ENCODE measurements at regions not wholly inside any gene's neighbourhood (a gene's known extent, or its start where the extent isn't known, plus 50 kb on each side); places are given as distances from the start of the nearest gene placed in this dataset.
A peak's percentile ranks its signal among the peaks of the same experiment; 100 is the strongest.

GRCh38 chr12:115011703-115012102, 327.7 kb upstream of the TBX3 start:
- DNase-seq (ENCODE audit: low spot score): no peak
- Histone ChIP-seq H3K27me3 (ENCODE audit: control insufficient read depth in 4 of 4, insufficient read depth in 4 of 4, low read length in 3 of 4) (no peaks in the 10 kb centered on the region), H3K4me1 (ENCODE audit: control insufficient read depth in 4 of 4, insufficient read depth in 4 of 4, low read length in 3 of 4) (no peaks in the 10 kb centered on the region), H3K27ac (ENCODE audit: low read depth in 1 of 2, low read length in 2 of 2) (no peak overlapping the region), H3K9ac (ENCODE audit: low read depth in 1 of 2, low read length in 2 of 2) (no peak overlapping the region), H3K36me3 (ENCODE audit: control insufficient read depth in 4 of 4, insufficient read depth in 3 of 4, low read depth in 1 of 4, low read length in 3 of 4) (no peaks in the 10 kb centered on the region), H3K9me3 (ENCODE audit: control insufficient read depth in 4 of 4, low read length in 3 of 4) (no peaks in the 10 kb centered on the region), H3K4me3 (ENCODE audit: low read depth in 1 of 3, low read length in 3 of 3) (no peak overlapping the region)
- no peak for TF ChIP-seq HNF4G (IDR thresholded peaks at IDR 0.05)
- TF ChIP-seq RAD21 (IDR thresholded peaks at IDR 0.05): no peak
- TF ChIP-seq, protein P1, sequence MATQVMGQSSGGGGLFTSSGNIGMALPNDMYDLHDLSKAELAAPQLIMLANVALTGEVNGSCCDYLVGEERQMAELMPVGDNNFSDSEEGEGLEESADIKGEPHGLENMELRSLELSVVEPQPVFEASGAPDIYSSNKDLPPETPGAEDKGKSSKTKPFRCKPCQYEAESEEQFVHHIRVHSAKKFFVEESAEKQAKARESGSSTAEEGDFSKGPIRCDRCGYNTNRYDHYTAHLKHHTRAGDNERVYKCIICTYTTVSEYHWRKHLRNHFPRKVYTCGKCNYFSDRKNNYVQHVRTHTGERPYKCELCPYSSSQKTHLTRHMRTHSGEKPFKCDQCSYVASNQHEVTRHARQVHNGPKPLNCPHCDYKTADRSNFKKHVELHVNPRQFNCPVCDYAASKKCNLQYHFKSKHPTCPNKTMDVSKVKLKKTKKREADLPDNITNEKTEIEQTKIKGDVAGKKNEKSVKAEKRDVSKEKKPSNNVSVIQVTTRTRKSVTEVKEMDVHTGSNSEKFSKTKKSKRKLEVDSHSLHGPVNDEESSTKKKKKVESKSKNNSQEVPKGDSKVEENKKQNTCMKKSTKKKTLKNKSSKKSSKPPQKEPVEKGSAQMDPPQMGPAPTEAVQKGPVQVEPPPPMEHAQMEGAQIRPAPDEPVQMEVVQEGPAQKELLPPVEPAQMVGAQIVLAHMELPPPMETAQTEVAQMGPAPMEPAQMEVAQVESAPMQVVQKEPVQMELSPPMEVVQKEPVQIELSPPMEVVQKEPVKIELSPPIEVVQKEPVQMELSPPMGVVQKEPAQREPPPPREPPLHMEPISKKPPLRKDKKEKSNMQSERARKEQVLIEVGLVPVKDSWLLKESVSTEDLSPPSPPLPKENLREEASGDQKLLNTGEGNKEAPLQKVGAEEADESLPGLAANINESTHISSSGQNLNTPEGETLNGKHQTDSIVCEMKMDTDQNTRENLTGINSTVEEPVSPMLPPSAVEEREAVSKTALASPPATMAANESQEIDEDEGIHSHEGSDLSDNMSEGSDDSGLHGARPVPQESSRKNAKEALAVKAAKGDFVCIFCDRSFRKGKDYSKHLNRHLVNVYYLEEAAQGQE (IDR thresholded peaks at IDR 0.05): no peak
- no peak for TF ChIP-seq HNF4A (conservative IDR thresholded peaks at IDR 0.05)
- no peak for TF ChIP-seq RXRA (IDR thresholded peaks at IDR 0.05)
- no peak for TF ChIP-seq GABPA (IDR thresholded peaks at IDR 0.05 in 1 of 2, conservative IDR thresholded peaks at IDR 0.05 in 1 of 2)
- TF ChIP-seq FOXA2 (IDR thresholded peaks at IDR 0.05): no peak
- no peak for TF ChIP-seq JUND (IDR thresholded peaks at IDR 0.05)
- no peak for TF ChIP-seq SP1 (IDR thresholded peaks at IDR 0.05)
- TF ChIP-seq NR2F2 (IDR thresholded peaks at IDR 0.05): no peak
- WGBS: 88% methylated on average over 3 of the region's 3 CpGs

DNA sequence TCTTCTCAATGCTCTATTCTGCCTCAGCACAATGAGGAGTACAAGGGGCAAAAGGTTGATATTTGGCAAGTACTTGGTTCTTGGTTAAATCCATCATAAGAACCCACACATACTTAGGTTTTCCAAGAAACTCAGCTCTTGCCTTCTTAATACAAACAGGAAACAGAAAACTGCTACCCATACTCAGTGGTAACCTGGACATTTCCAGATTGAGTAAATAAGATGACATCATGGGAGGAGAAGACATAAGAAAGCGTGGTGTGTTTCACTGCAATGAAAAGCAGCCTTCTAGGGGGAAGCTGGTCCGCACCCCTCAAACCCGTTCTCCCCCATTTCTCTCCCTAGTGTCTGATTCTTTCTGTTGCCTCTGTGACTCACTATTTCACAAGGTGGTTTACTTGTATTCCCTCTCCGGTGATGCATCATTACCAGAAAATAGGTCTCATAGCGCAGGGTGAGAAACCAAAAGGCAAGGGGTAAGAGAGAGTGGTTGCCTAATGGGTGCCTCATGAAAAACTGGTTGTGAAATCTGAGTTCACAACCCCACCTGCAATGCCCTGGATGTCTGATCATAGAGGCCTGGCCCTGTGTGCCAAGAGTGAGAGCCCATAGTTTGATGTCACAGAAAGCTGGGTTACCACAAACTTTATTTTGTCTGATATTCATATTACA, 326.5 kb upstream of the TBX3 start:
- Histone ChIP-seq H3K9me3 (ENCODE audit: control insufficient read depth in 4 of 4, low read length in 3 of 4) (no peaks in the 10 kb centered on the region), H3K4me3 (ENCODE audit: low read depth in 1 of 3, low read length in 3 of 3) (no peak overlapping the region), H3K36me3 (ENCODE audit: control insufficient read depth in 4 of 4, insufficient read depth in 3 of 4, low read depth in 1 of 4, low read length in 3 of 4) (no peaks in the 10 kb centered on the region), H3K9ac (ENCODE audit: low read depth in 1 of 2, low read length in 2 of 2) (no peak overlapping the region), H3K27me3 (ENCODE audit: control insufficient read depth in 4 of 4, insufficient read depth in 4 of 4, low read length in 3 of 4) (no peaks in the 10 kb centered on the region), H3K4me1 (ENCODE audit: control insufficient read depth in 4 of 4, insufficient read depth in 4 of 4, low read length in 3 of 4) (no peaks in the 10 kb centered on the region), H3K27ac (ENCODE audit: low read depth in 1 of 2, low read length in 2 of 2) (peak overlapping the region in 1 of 2 donors; percentile 52)
- no peak for DNase-seq (ENCODE audit: low spot score)
- no peak for TF ChIP-seq TAF1 (conservative IDR thresholded peaks at IDR 0.05)
- TF ChIP-seq ATF3 (IDR thresholded peaks at IDR 0.05): peak; percentile 59
- TF ChIP-seq, protein P2, sequence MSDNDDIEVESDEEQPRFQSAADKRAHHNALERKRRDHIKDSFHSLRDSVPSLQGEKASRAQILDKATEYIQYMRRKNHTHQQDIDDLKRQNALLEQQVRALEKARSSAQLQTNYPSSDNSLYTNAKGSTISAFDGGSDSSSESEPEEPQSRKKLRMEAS (IDR thresholded peaks at IDR 0.05): peak; percentile 40
- TF ChIP-seq GABPA (IDR thresholded peaks at IDR 0.05 in 1 of 2, conservative IDR thresholded peaks at IDR 0.05 in 1 of 2): peak in 1 of 2 donors; percentile 20
- peak; percentile 28 for TF ChIP-seq FOXA1 (IDR thresholded peaks at IDR 0.05)
- peak; percentile 61 for TF ChIP-seq SP1 (IDR thresholded peaks at IDR 0.05)
- TF ChIP-seq JUND (IDR thresholded peaks at IDR 0.05): peak; percentile 70 to 86
- TF ChIP-seq, protein P1 (IDR thresholded peaks at IDR 0.05): peak; percentile 39
- TF ChIP-seq, protein P3, sequence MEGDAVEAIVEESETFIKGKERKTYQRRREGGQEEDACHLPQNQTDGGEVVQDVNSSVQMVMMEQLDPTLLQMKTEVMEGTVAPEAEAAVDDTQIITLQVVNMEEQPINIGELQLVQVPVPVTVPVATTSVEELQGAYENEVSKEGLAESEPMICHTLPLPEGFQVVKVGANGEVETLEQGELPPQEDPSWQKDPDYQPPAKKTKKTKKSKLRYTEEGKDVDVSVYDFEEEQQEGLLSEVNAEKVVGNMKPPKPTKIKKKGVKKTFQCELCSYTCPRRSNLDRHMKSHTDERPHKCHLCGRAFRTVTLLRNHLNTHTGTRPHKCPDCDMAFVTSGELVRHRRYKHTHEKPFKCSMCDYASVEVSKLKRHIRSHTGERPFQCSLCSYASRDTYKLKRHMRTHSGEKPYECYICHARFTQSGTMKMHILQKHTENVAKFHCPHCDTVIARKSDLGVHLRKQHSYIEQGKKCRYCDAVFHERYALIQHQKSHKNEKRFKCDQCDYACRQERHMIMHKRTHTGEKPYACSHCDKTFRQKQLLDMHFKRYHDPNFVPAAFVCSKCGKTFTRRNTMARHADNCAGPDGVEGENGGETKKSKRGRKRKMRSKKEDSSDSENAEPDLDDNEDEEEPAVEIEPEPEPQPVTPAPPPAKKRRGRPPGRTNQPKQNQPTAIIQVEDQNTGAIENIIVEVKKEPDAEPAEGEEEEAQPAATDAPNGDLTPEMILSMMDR (IDR thresholded peaks at IDR 0.05; ENCODE audit: low read depth, low read length, missing input control): no peak
- TF ChIP-seq YY1 (IDR thresholded peaks at IDR 0.05): peak; percentile 74
- TF ChIP-seq NR2F2 (IDR thresholded peaks at IDR 0.05): no peak
- peak; percentile 35 for TF ChIP-seq FOXA2 (IDR thresholded peaks at IDR 0.05)
- no peak for TF ChIP-seq HNF4G (IDR thresholded peaks at IDR 0.05)
- TF ChIP-seq EGR1 (IDR thresholded peaks at IDR 0.05; ENCODE audit: low read depth in 2 of 2): no peak
- TF ChIP-seq ZBTB33 (IDR thresholded peaks at IDR 0.05): peak; percentile 49
- TF ChIP-seq RXRA (IDR thresholded peaks at IDR 0.05): peak; percentile 93 to 96
- peak; percentile 55 to 73 for TF ChIP-seq HNF4A (conservative IDR thresholded peaks at IDR 0.05)
- TF ChIP-seq RAD21 (IDR thresholded peaks at IDR 0.05): peak; percentile 54
- 72% methylated on average over 5 of the region's 5 CpGs for WGBS

Data from liver (tissue), 8 donors.